ENCODE measurements at regions not wholly inside any gene's neighbourhood (a gene's known extent, or its start where the extent isn't known, plus 50 kb on each side); places are given as distances from the start of the nearest gene placed in this dataset.

GRCh38 chr6:166017032-166017635, 150.5 kb downstream of the TBXT start:
- TF ChIP-seq CTCF (IDR thresholded peaks at IDR 0.05; ENCODE audit: insufficient read depth, low read length, poor library complexity, severe bottlenecking): no peak
- no peak for TF ChIP-seq EZH2phosphoT487 (conservative IDR thresholded peaks at IDR 0.05; ENCODE audit: low read length)

Measured in SU-DHL-6 (cell line).